GM12892 (cell line): ENCODE measurements at regions not wholly inside any gene's neighbourhood (a gene's known extent, or its start where the extent isn't known, plus 50 kb on each side); places are given as distances from the start of the nearest gene placed in this dataset.

Experiments used
- DNase-seq: peaks from one replicate; pipeline ENCODE4 v3.0.0; 2011; ENCODE audit not compliant: insufficient read length
- FAIRE-seq: peaks from 2 replicates; lab custom pipeline; 2011; peaks lifted over from hg19 to GRCh38; lab: Jason Lieb, UNC
- POLR2A ChIP-seq: IDR thresholded peaks from 2 replicates; pipeline ENCODE4 v1.6.1; 2011; ENCODE audit warnings: low read depth, low read length, control low read depth
- POLR2AphosphoS5 ChIP-seq: IDR thresholded peaks from 2 replicates; pipeline ENCODE4 v1.6.1; 2011; ENCODE audit warnings: low read depth, low read length, control low read depth
- TAF1 ChIP-seq: IDR thresholded peaks from 2 replicates; pipeline ENCODE4 v1.6.1; 2011; ENCODE audit warnings: low read depth, mild to moderate bottlenecking, control low read depth, low read length, borderline replicate concordance

- TF ChIP-seq TAF1 = no peak
- TF ChIP-seq POLR2A = no peak
- no peak for TF ChIP-seq POLR2AphosphoS5
- DNase-seq = no peak
- no peak for FAIRE-seq
Measured at GRCh38 chr14:23694949-23695663, 58.9 kb downstream of the DHRS2 start.

- DNase-seq = no peak
Measured at GRCh38 chr14:23695664-23695999, 59.5 kb downstream of the DHRS2 start.

GRCh38 chr14:23696701-23697239 lies 60.6 kb downstream of the DHRS2 start:
- TF ChIP-seq POLR2AphosphoS5 (no peak), POLR2A (no peak), TAF1 (no peak)
- no peak for DNase-seq
- FAIRE-seq = no peak

More at GRCh38 chr14:23695664-23695999, 59.5 kb downstream of the DHRS2 start:
- TF ChIP-seq POLR2AphosphoS5 (no peak), POLR2A (no peak), TAF1 (no peak)
- FAIRE-seq = no peak

GRCh38 chr14:23697680-23698079 lies 61.5 kb downstream of the DHRS2 start:
- no peak for DNase-seq
- no peak for FAIRE-seq
- TF ChIP-seq POLR2AphosphoS5 (no peak), POLR2A (no peak), TAF1 (no peak)

- no peak for FAIRE-seq
- DNase-seq = no peak
Measured at GRCh38 chr14:23702656-23703426, 66.7 kb downstream of the DHRS2 start.

GRCh38 chr14:23704890-23705289 lies 68.7 kb downstream of the DHRS2 start:
- DNase-seq (no peak), FAIRE-seq (no peak)
- TF ChIP-seq POLR2A = no peak
- no peak for TF ChIP-seq TAF1
- no peak for TF ChIP-seq POLR2AphosphoS5

More at GRCh38 chr14:23702656-23703426, 66.7 kb downstream of the DHRS2 start:
- TF ChIP-seq POLR2AphosphoS5 (no peak), TAF1 (no peak), POLR2A (no peak)

- no peak for FAIRE-seq
- no peak for DNase-seq
- TF ChIP-seq POLR2A (no peak), TAF1 (no peak), POLR2AphosphoS5 (no peak)
Measured at GRCh38 chr14:23707415-23707814, 71.3 kb downstream of the DHRS2 start.

GRCh38 chr14:23708343-23708742 lies 72.2 kb downstream of the DHRS2 start:
- FAIRE-seq = no peak
- TF ChIP-seq POLR2AphosphoS5 = no peak
- no peak for TF ChIP-seq TAF1
- no peak for TF ChIP-seq POLR2A
- DNase-seq = no peak

- no peak for TF ChIP-seq POLR2A
- TF ChIP-seq POLR2AphosphoS5 = no peak
- no peak for TF ChIP-seq TAF1
- FAIRE-seq (no peak), DNase-seq (no peak)
Measured at GRCh38 chr14:23709923-23710322, 73.8 kb downstream of the DHRS2 start.

GRCh38 chr14:23712287-23712686 lies 76.1 kb downstream of the DHRS2 start:
- DNase-seq (no peak), FAIRE-seq (no peak)
- TF ChIP-seq POLR2AphosphoS5 (no peak), POLR2A (no peak), TAF1 (no peak)

- FAIRE-seq (no peak), DNase-seq (no peak)
- TF ChIP-seq POLR2A (no peak), TAF1 (no peak), POLR2AphosphoS5 (no peak)
Measured at GRCh38 chr14:23719225-23719985, 83.2 kb downstream of the DHRS2 start.

GRCh38 chr14:23722675-23723074 lies 86.5 kb downstream of the DHRS2 start:
- DNase-seq (no peak), FAIRE-seq (no peak)
- no peak for TF ChIP-seq POLR2A
- TF ChIP-seq POLR2AphosphoS5 = no peak
- no peak for TF ChIP-seq TAF1
